BJ (cell line): ENCODE measurements at regions not wholly inside any gene's neighbourhood (a gene's known extent, or its start where the extent isn't known, plus 50 kb on each side); places are given as distances from the start of the nearest gene placed in this dataset.

Experiments used
- CTCF ChIA-PET: fragments of 350-600 bp; formaldehyde crosslinking; extraction: SDS; loops from one replicate; lab custom pipeline; 2021; ENCODE audit warnings: antibody characterized with exemption, inconsistent platforms; lab: Yijun Ruan, JAX
- POLR2A ChIA-PET: fragments of 300-600 bp; sonication (Branson Sonifier 250); formaldehyde crosslinking; extraction: SDS; loops from one replicate; lab custom pipeline; 2021; ENCODE audit warnings: antibody characterized with exemption; lab: Charles Lee
- DNase-seq: peaks from one replicate; pipeline ENCODE4 v3.0.0-alpha.2; 2011; ENCODE audit warnings: low read depth
- H3K27me3 ChIP-seq: 2 replicates; pipeline ENCODE4 v1.6.0; 2011; ENCODE audit warnings: low read length; ENCODE audit not compliant: control insufficient read depth, insufficient read depth
- H3K36me3 ChIP-seq: 2 replicates; pipeline ENCODE4 v1.5.1; 2011; ENCODE audit warnings: low read length; ENCODE audit not compliant: control insufficient read depth, insufficient read depth
- H3K4me3 ChIP-seq: 2 replicates; pipeline ENCODE4 v1.5.1; 2011; ENCODE audit warnings: low read depth, mild to moderate bottlenecking, control low read depth, low read length
- CTCF ChIP-seq: IDR thresholded peaks from 2 replicates; pipeline ENCODE4 v1.5.1; 2011; ENCODE audit warnings: low read depth, mild to moderate bottlenecking, control low read depth, inconsistent platforms, low read length, moderate library complexity; ENCODE audit not compliant: insufficient read depth

GRCh38 chr13:65638572-65639168 is 1591.5 kb downstream of the PCDH9 start:
- no peak for DNase-seq
- Histone ChIP-seq H3K36me3 (no peaks in the 10 kb centered on the region), H3K27me3 (no peaks in the 10 kb centered on the region), H3K4me3 (no peak overlapping the region)
- ChIA-PET CTCF (interaction anchor here (0.6 to 1.5 kb wide), 7 partner anchors 9 to 1172 kb away, joined by 3 to 10 read pairs (median 4); no protein-coding TSS in a partner anchor), POLR2A (no interaction called here)
- peak; percentile 73 for TF ChIP-seq CTCF

GRCh38 chr13:65633806-65634205 is 1596.3 kb downstream of the PCDH9 start:
- no peak for DNase-seq
- ChIA-PET CTCF (no interaction called here), POLR2A (no interaction called here)
- H3K4me3 ChIP-seq = no peak overlapping the region
- no peaks in the 10 kb centered on the region for H3K36me3 ChIP-seq
- no peaks in the 10 kb centered on the region for H3K27me3 ChIP-seq
- no peak for TF ChIP-seq CTCF

- ChIA-PET POLR2A (no interaction called here), CTCF (no interaction called here)
- no peak for TF ChIP-seq CTCF
Measured at GRCh38 chr13:65631078-65631477, 1599.1 kb downstream of the PCDH9 start.

GRCh38 chr13:65629926-65630325 is 1600.2 kb downstream of the PCDH9 start:
- TF ChIP-seq CTCF = no peak

More at GRCh38 chr13:65631078-65631477, 1599.1 kb downstream of the PCDH9 start:
- H3K27me3 ChIP-seq = no peaks in the 10 kb centered on the region
- DNase-seq = no peak
- H3K36me3 ChIP-seq = no peaks in the 10 kb centered on the region
- no peak overlapping the region for H3K4me3 ChIP-seq

GRCh38 chr13:65623148-65623547 is 1607.0 kb downstream of the PCDH9 start:
- ChIA-PET POLR2A (no interaction called here), CTCF (interaction anchor here (1.5 kb wide), 1 partner anchor 11 kb away, joined by 3 read pairs; no protein-coding TSS in a partner anchor)
- no peaks in the 10 kb centered on the region for H3K36me3 ChIP-seq

More at GRCh38 chr13:65629926-65630325, 1600.2 kb downstream of the PCDH9 start:
- DNase-seq = no peak
- CTCF ChIA-PET = interaction anchor here (0.8 kb wide), 1 partner anchor 8 kb away, joined by 3 read pairs; no protein-coding TSS in a partner anchor
- Histone ChIP-seq H3K36me3 (no peaks in the 10 kb centered on the region), H3K4me3 (no peak overlapping the region), H3K27me3 (no peaks in the 10 kb centered on the region)
- POLR2A ChIA-PET = no interaction called here

More at GRCh38 chr13:65623148-65623547, 1607.0 kb downstream of the PCDH9 start:
- no peak for DNase-seq
- TF ChIP-seq CTCF = no peak
- no peaks in the 10 kb centered on the region for H3K27me3 ChIP-seq
- H3K4me3 ChIP-seq = no peak overlapping the region
